Nephron (organoid): ENCODE measurements at regions not wholly inside any gene's neighbourhood (a gene's known extent, or its start where the extent isn't known, plus 50 kb on each side); places are given as distances from the start of the nearest gene placed in this dataset.

Experiments used
- H3K27ac Mint-ChIP-seq, 3 experiments: 2 replicates each; pipeline ENCODE4 v1.8.0; 2020; ENCODE audit warnings: mixed read lengths in 3 of 3, mild to moderate bottlenecking in 2 of 3, moderate library complexity in 1 of 3
- H3K27me3 Mint-ChIP-seq: 2 replicates; pipeline ENCODE4 v1.8.0; 2021; ENCODE audit warnings: low read depth, mild to moderate bottlenecking, moderate library complexity, mixed read lengths
- H3K36me3 Mint-ChIP-seq: 2 replicates; pipeline ENCODE4 v1.8.0; 2020; ENCODE audit warnings: low read depth, mixed read lengths
- H3K4me1 Mint-ChIP-seq: 2 replicates; pipeline ENCODE4 v1.8.0; 2020; ENCODE audit warnings: mixed read lengths
- H3K4me3 Mint-ChIP-seq, 3 experiments: 2 replicates each; pipeline ENCODE4 v1.8.0; 2020; ENCODE audit warnings: mild to moderate bottlenecking in 3 of 3, mixed read lengths in 3 of 3, moderate library complexity in 2 of 3
- H3K9me3 Mint-ChIP-seq: 2 replicates; pipeline ENCODE4 v1.8.0; 2020; ENCODE audit warnings: mixed read lengths
- TF ChIP-seq, protein P1 (sequence below), 3 experiments: fragments of 200-600 bp; sonication (generic); IDR thresholded peaks; one replicate each; pipeline ENCODE4 v1.5.0; 2021; ENCODE audit warnings: antibody characterized with exemption in 3 of 3; ENCODE audit not compliant: unreplicated experiment in 3 of 3

DNA sequence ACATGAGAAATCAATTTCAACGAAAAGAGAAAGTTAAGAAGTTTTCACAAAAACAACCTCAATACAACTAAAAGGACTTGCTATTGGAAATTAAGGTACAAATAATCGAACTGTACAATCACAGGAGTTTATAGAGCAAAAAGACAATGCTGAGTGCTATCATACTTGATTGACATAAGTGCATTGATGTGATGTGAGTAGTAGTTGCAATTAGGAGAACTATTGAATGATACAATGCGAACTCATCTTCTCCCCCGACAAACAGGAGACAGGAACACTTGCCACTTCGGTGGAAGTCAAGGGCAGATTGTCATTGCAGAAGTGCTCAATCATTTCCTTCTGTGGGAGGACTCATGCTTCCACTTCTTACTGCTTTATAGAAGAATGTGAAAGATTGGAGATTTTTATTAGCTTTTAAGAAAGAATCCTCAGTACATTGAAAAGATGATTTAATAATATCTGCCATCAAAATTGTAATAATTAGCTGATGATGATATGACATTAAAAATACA lies 276.6 kb upstream of the MPDZ start:
- H3K9me3 Mint-ChIP-seq: peaks cover 11% of the 10 kb centered on the region
- H3K4me1 Mint-ChIP-seq: peaks cover 25% of the 10 kb centered on the region
- TF ChIP-seq, protein P1, sequence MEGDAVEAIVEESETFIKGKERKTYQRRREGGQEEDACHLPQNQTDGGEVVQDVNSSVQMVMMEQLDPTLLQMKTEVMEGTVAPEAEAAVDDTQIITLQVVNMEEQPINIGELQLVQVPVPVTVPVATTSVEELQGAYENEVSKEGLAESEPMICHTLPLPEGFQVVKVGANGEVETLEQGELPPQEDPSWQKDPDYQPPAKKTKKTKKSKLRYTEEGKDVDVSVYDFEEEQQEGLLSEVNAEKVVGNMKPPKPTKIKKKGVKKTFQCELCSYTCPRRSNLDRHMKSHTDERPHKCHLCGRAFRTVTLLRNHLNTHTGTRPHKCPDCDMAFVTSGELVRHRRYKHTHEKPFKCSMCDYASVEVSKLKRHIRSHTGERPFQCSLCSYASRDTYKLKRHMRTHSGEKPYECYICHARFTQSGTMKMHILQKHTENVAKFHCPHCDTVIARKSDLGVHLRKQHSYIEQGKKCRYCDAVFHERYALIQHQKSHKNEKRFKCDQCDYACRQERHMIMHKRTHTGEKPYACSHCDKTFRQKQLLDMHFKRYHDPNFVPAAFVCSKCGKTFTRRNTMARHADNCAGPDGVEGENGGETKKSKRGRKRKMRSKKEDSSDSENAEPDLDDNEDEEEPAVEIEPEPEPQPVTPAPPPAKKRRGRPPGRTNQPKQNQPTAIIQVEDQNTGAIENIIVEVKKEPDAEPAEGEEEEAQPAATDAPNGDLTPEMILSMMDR (IDR thresholded peaks at IDR 0.05; ENCODE audit: unreplicated experiment in 3 of 3): no peak
- no peaks in the 10 kb centered on the region for H3K27me3 Mint-ChIP-seq
- H3K27ac Mint-ChIP-seq: peak overlapping the region in 2 of 3 experiments; percentile 19 to 71
- no peak overlapping the region for H3K4me3 Mint-ChIP-seq
- H3K36me3 Mint-ChIP-seq: peaks cover 4% of the 10 kb centered on the region

DNA sequence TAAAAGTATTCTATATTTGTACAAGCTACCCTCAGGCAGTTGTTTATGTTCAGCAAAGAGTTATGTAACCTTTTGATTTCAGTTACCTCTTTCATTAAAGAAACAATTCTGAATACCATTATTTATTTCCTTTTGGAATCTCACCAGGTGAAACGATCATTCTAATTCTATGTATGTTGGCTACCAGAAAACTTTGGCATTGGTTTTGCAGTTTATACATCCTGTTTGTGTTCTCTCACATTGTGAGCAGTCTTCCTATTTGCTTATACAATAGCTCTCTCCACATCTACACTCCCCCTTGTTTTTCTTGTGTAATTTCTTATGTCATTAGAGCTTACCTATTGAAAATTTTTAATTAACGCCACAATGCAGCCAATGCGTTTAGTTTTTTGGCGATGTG lies 276.0 kb upstream of the MPDZ start:
- Mint-ChIP-seq H3K36me3 (peaks cover 4% of the 10 kb centered on the region), H3K9me3 (peaks cover 14% of the 10 kb centered on the region), H3K27me3 (no peaks in the 10 kb centered on the region), H3K4me3 (no peak overlapping the region), H3K4me1 (peaks cover 25% of the 10 kb centered on the region), H3K27ac (peak overlapping the region in 2 of 3 experiments; percentile 19 to 71)
- TF ChIP-seq, protein P1 (IDR thresholded peaks at IDR 0.05; ENCODE audit: unreplicated experiment in 3 of 3): no peak

DNA sequence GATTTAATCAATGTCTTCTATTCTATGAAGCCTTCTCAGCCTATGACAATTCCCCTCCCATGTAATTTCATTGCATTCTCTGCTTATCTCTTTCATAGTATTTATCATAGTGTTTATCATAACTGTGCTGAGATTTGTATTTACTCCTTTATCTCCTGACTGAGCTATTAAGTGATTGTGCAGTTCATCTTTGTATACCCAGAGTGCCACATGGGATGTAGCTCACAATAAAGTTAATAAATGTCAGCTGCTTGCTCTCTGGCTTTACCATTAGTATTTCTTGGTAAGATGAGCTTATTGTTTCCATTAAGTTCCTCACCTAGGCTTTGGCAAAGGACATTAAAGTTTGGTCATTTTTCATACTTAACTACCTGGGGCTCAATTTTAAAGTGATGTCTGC lies 275.1 kb upstream of the MPDZ start:
- peaks cover 25% of the 10 kb centered on the region for H3K4me1 Mint-ChIP-seq
- H3K36me3 Mint-ChIP-seq: peaks cover 6% of the 10 kb centered on the region
- no peak overlapping the region for H3K27ac Mint-ChIP-seq
- peaks cover 16% of the 10 kb centered on the region for H3K9me3 Mint-ChIP-seq
- no peak overlapping the region for H3K4me3 Mint-ChIP-seq
- TF ChIP-seq, protein P1 (IDR thresholded peaks at IDR 0.05; ENCODE audit: unreplicated experiment in 3 of 3): no peak
- no peaks in the 10 kb centered on the region for H3K27me3 Mint-ChIP-seq

DNA sequence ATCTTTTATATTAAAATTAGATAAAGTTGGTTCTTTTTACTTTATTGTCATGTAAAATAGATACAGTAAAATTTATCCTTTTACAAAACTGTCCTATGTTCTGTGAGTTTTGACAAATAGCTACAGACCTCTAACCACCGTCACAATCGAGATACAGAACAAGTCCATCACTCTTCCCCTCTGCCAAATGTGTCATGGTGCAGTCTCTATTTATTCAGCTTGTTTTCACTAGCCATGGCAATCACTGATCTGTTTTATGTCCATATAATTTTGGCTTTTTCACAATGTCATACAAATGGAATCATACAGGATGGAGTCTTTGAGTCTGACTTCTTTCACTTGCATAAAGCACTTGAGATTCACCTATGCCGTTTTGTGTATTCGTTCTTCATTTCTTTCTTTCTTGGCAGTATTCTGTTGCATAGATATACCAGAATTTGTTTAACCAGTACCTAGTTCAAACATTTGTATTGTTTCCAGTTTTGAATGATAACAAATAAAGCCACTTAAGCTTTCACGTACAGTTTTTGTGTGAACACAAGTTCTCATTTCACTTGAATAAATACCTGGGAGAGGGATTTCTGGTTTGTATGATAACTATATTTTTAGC lies 273.2 kb upstream of the MPDZ start:
- Mint-ChIP-seq H3K4me1 (peaks cover 25% of the 10 kb centered on the region), H3K4me3 (no peak overlapping the region), H3K27ac (no peak overlapping the region), H3K27me3 (no peaks in the 10 kb centered on the region), H3K9me3 (peaks cover 26% of the 10 kb centered on the region), H3K36me3 (peaks cover 9% of the 10 kb centered on the region)
- TF ChIP-seq, protein P1 (IDR thresholded peaks at IDR 0.05; ENCODE audit: unreplicated experiment in 3 of 3): no peak

DNA sequence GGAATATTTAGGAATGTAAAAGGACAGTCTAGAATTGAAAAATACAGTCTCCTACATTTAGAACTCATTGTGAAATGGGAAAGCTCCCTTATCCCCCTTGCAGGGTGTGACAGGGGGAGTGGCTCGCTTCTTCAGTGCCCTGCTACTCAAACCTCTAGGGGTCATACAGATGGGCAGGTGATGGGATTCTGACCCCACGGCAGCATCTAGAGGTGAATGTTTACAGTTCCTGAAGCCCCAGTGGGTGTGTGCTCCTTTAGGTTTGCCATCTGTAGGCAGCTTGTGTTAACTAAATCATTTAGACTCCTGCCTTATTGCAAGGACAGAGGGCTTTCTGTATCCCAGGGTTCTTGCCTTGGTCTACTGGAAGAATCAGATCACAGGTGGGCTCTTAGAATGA lies 271.0 kb upstream of the MPDZ start:
- H3K4me3 Mint-ChIP-seq: no peak overlapping the region
- H3K4me1 Mint-ChIP-seq: peaks cover 5% of the 10 kb centered on the region
- H3K36me3 Mint-ChIP-seq: peaks cover 9% of the 10 kb centered on the region
- peaks cover 26% of the 10 kb centered on the region for H3K9me3 Mint-ChIP-seq
- H3K27me3 Mint-ChIP-seq: no peaks in the 10 kb centered on the region
- TF ChIP-seq, protein P1 (IDR thresholded peaks at IDR 0.05; ENCODE audit: unreplicated experiment in 3 of 3): no peak
- no peak overlapping the region for H3K27ac Mint-ChIP-seq

DNA sequence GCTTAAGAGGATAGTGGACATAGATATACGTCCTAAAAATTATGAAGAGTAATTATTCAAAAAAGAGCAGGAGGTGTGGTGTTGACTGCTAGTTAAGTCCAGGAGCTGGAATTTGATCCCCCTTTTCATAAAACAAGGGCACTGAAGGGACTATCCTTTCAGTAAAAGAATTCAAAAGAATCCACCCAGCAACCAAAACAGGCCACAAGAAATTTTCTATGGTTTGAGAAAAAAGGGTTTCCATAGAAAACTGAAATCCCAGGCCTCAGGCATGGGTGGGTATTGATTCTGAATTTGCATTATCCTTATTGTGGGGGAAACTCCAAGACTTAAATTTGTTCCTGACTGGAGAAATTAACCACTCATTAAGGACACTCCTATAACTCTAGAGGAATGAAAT lies 269.0 kb upstream of the MPDZ start:
- peaks cover 26% of the 10 kb centered on the region for H3K9me3 Mint-ChIP-seq
- peaks cover 4% of the 10 kb centered on the region for H3K4me1 Mint-ChIP-seq
- TF ChIP-seq, protein P1 (IDR thresholded peaks at IDR 0.05; ENCODE audit: unreplicated experiment in 3 of 3): no peak
- H3K4me3 Mint-ChIP-seq: no peak overlapping the region
- no peak overlapping the region for H3K27ac Mint-ChIP-seq
- peaks cover 9% of the 10 kb centered on the region for H3K36me3 Mint-ChIP-seq
- H3K27me3 Mint-ChIP-seq: no peaks in the 10 kb centered on the region
